Neural cell (in vitro differentiated cells): ENCODE measurements at regions not wholly inside any gene's neighbourhood (a gene's known extent, or its start where the extent isn't known, plus 50 kb on each side); places are given as distances from the start of the nearest gene placed in this dataset.

Experiments used
- H2AFZ ChIP-seq: fragments of 200-600, 300-800 bp; sonication (generic), shearing (Covaris generic); 2 replicates; pipeline ENCODE4 v1.6.0; 2014; ENCODE audit warnings: low read depth, mild to moderate bottlenecking, antibody characterized with exemption, low read length, moderate library complexity
- H3F3A ChIP-seq: fragments of 200-600 bp; shearing (Covaris generic); 2 replicates; pipeline ENCODE4 v1.6.1; 2016; ENCODE audit warnings: mild to moderate bottlenecking, moderate library complexity, mixed read lengths, antibody characterized with exemption, low read length; ENCODE audit not compliant: insufficient read depth, poor library complexity, severe bottlenecking
- H3K27ac ChIP-seq: fragments of 200-600, 300-800 bp; sonication (generic), shearing (Covaris generic); 2 replicates; pipeline ENCODE4 v1.5.1; 2014; ENCODE audit warnings: mild to moderate bottlenecking, low read length, moderate library complexity
- H3K27me3 ChIP-seq: fragments of 300-800, 200-600 bp; sonication (generic), shearing (Covaris generic); 2 replicates; pipeline ENCODE4 v1.6.0; 2014; ENCODE audit warnings: mild to moderate bottlenecking, low read depth, low read length, moderate library complexity; ENCODE audit not compliant: insufficient read depth
- H3K36me3 ChIP-seq: fragments of 300-800, 200-600 bp; sonication (generic), shearing (Covaris generic); 2 replicates; pipeline ENCODE4 v1.5.1; 2014; ENCODE audit warnings: mild to moderate bottlenecking, antibody characterized with exemption, low read length, moderate library complexity; ENCODE audit not compliant: insufficient read depth
- H3K4me2 ChIP-seq: fragments of 300-800, 200-600 bp; sonication (generic), shearing (Covaris generic); 2 replicates; pipeline ENCODE4 v1.6.0; 2014; ENCODE audit warnings: mild to moderate bottlenecking, low read length
- H3K4me3 ChIP-seq: fragments of 300-800, 200-600 bp; sonication (generic), shearing (Covaris generic); 2 replicates; pipeline ENCODE4 v1.5.1; 2014; ENCODE audit warnings: mild to moderate bottlenecking, low read length, moderate library complexity
- H3K79me2 ChIP-seq: fragments of 200-600 bp; shearing (Covaris generic); replicated peaks from 2 replicates; pipeline ENCODE4 v1.6.0; 2014; ENCODE audit warnings: mild to moderate bottlenecking, low read length, moderate library complexity; ENCODE audit not compliant: insufficient read depth
- H3K9ac ChIP-seq: fragments of 300-800, 200-600 bp; sonication (generic), shearing (Covaris generic); 2 replicates; pipeline ENCODE4 v1.6.1; 2016; ENCODE audit warnings: mild to moderate bottlenecking, low read length, mixed read lengths
- H3K9me2 ChIP-seq: fragments of 200-600 bp; shearing (Covaris generic); 2 replicates; pipeline ENCODE4 v1.6.1; 2016; ENCODE audit warnings: mild to moderate bottlenecking, low read length, mixed read lengths; ENCODE audit not compliant: insufficient read depth
- H3K9me3 ChIP-seq: fragments of 200-600, 300-800 bp; sonication (generic), shearing (Covaris generic); 2 replicates; pipeline ENCODE4 v1.6.1; 2016; ENCODE audit warnings: mild to moderate bottlenecking, mixed run types, low read length, moderate library complexity, mixed read lengths
- H4K20me1 ChIP-seq: fragments of 200-600 bp; shearing (Covaris generic); 2 replicates; pipeline ENCODE4 v1.6.1; 2016; ENCODE audit warnings: mild to moderate bottlenecking, mixed run types; ENCODE audit not compliant: insufficient read depth
- CTCF ChIP-seq: fragments of 450-650 bp; IDR thresholded peaks from 2 replicates; pipeline ENCODE4 v1.5.1; 2014; ENCODE audit warnings: antibody characterized with exemption, mild to moderate bottlenecking, moderate library complexity; ENCODE audit not compliant: poor library complexity, severe bottlenecking
- EP300 ChIP-seq: fragments of 450-650 bp; conservative IDR thresholded peaks from 2 replicates; pipeline ENCODE4 v1.6.1; 2014; ENCODE audit warnings: antibody characterized with exemption, mild to moderate bottlenecking, moderate library complexity; ENCODE audit not compliant: poor library complexity, severe bottlenecking
- EZH2 ChIP-seq: fragments of 200-600, 300-800 bp; shearing (Covaris generic), sonication (generic); IDR thresholded peaks from 2 replicates; pipeline ENCODE4 v1.6.1; 2014; ENCODE audit warnings: antibody characterized with exemption, low read length, borderline replicate concordance, mild to moderate bottlenecking; ENCODE audit not compliant: insufficient read depth, poor library complexity, severe bottlenecking
- MXI1 ChIP-seq: fragments of 450-650 bp; conservative IDR thresholded peaks from 2 replicates; pipeline ENCODE4 v1.6.1; 2014; ENCODE audit warnings: antibody characterized with exemption, mild to moderate bottlenecking; ENCODE audit not compliant: poor library complexity, severe bottlenecking
- POLR2AphosphoS5 ChIP-seq: IDR thresholded peaks from 2 replicates; pipeline ENCODE4 v1.6.1; 2012
- RAD21 ChIP-seq: fragments of 450-650 bp; conservative IDR thresholded peaks from 2 replicates; pipeline ENCODE4 v1.6.1; 2014; ENCODE audit warnings: antibody characterized with exemption, mild to moderate bottlenecking, moderate library complexity
- REST ChIP-seq: IDR thresholded peaks from 2 replicates; pipeline ENCODE4 v1.6.1; 2012; ENCODE audit warnings: borderline replicate concordance
- SMC3 ChIP-seq: fragments of 450-650 bp; conservative IDR thresholded peaks from 2 replicates; pipeline ENCODE4 v1.6.1; 2014; ENCODE audit warnings: antibody characterized with exemption, mild to moderate bottlenecking, moderate library complexity; ENCODE audit not compliant: poor library complexity
- TAF1 ChIP-seq: IDR thresholded peaks from 2 replicates; pipeline ENCODE4 v1.6.1; 2012; ENCODE audit warnings: low read depth

- Histone ChIP-seq H3F3A (no peaks in the 10 kb centered on the region), H3K36me3 (no peaks in the 10 kb centered on the region), H3K9me3 (no peaks in the 10 kb centered on the region), H3K9ac (no peak overlapping the region), H4K20me1 (no peaks in the 10 kb centered on the region), H3K79me2 (no peaks in the 10 kb centered on the region), H3K9me2 (no peaks in the 10 kb centered on the region), H3K4me2 (no peak overlapping the region), H3K27me3 (no peaks in the 10 kb centered on the region), H3K27ac (no peak overlapping the region), H2AFZ (no peak overlapping the region), H3K4me3 (no peak overlapping the region)
- TF ChIP-seq EZH2 (no peak), SMC3 (no peak), CTCF (no peak), REST (no peak), POLR2AphosphoS5 (no peak), MXI1 (no peak), EP300 (no peak), TAF1 (no peak), RAD21 (no peak)
Measured at GRCh38 chr3:57006179-57006657, 54.2 kb upstream of the SPATA12 start.

GRCh38 chr3:57004229-57004628 is 56.2 kb upstream of the SPATA12 start:
- Histone ChIP-seq H3K27me3 (no peaks in the 10 kb centered on the region), H3K4me2 (no peak overlapping the region), H3K9ac (no peak overlapping the region), H3K4me3 (no peak overlapping the region), H4K20me1 (no peaks in the 10 kb centered on the region), H3F3A (no peaks in the 10 kb centered on the region), H3K36me3 (no peaks in the 10 kb centered on the region), H3K79me2 (no peaks in the 10 kb centered on the region), H3K9me2 (no peaks in the 10 kb centered on the region), H2AFZ (no peak overlapping the region), H3K27ac (no peak overlapping the region), H3K9me3 (no peaks in the 10 kb centered on the region)
- no peak for TF ChIP-seq CTCF
- TF ChIP-seq SMC3, result no peak
- TF ChIP-seq POLR2AphosphoS5, result no peak
- TF ChIP-seq EZH2, result no peak
- TF ChIP-seq RAD21, result no peak
- no peak for TF ChIP-seq REST
- no peak for TF ChIP-seq TAF1
- no peak for TF ChIP-seq MXI1
- no peak for TF ChIP-seq EP300
